ENCODE measurements at regions not wholly inside any gene's neighbourhood (a gene's known extent, or its start where the extent isn't known, plus 50 kb on each side); places are given as distances from the start of the nearest gene placed in this dataset.

GRCh38 chr6:141313986-141314385, 818.7 kb upstream of the GJE1 start:
- ChIA-PET POLR2A (no interaction called here), CTCF (no interaction called here)
- no peak for DNase-seq (ENCODE audit: extremely low spot score)
- TF ChIP-seq CTCF (IDR thresholded peaks at IDR 0.05; ENCODE audit: control extremely low read depth, extremely low read depth, low read depth, missing control alignments) = no peak

- no peak for TF ChIP-seq CTCF (IDR thresholded peaks at IDR 0.05; ENCODE audit: control extremely low read depth, extremely low read depth, low read depth, missing control alignments)
- ChIA-PET CTCF (interaction anchor here (0.9 to 1.2 kb wide), 2 partner anchors 251 to 255 kb away, joined by 3 read pairs; no protein-coding TSS in a partner anchor), POLR2A (no interaction called here)
- DNase-seq (ENCODE audit: extremely low spot score) = no peak
These were observed 823.4 kb upstream of the GJE1 start for GRCh38 chr6:141309295-141309694.

GRCh38 chr6:141307309-141307998, 825.3 kb upstream of the GJE1 start:
- ChIA-PET POLR2A (no interaction called here), CTCF (no interaction called here)
- TF ChIP-seq CTCF (IDR thresholded peaks at IDR 0.05; ENCODE audit: control extremely low read depth, extremely low read depth, low read depth, missing control alignments) = no peak
- no peak for DNase-seq (ENCODE audit: extremely low spot score)

- no peak for TF ChIP-seq CTCF (IDR thresholded peaks at IDR 0.05; ENCODE audit: control extremely low read depth, extremely low read depth, low read depth, missing control alignments)
- no peak for DNase-seq (ENCODE audit: extremely low spot score)
- CTCF ChIA-PET = interaction anchor here (1.1 kb wide), 1 partner anchor 11 kb away, joined by 3 read pairs; no protein-coding TSS in a partner anchor
- POLR2A ChIA-PET = no interaction called here
These were observed 828.8 kb upstream of the GJE1 start for GRCh38 chr6:141303907-141304306.

GRCh38 chr6:141301779-141302178, 830.9 kb upstream of the GJE1 start:
- TF ChIP-seq CTCF (IDR thresholded peaks at IDR 0.05; ENCODE audit: control extremely low read depth, extremely low read depth, low read depth, missing control alignments) = no peak
- no peak for DNase-seq (ENCODE audit: extremely low spot score)
- POLR2A ChIA-PET = no interaction called here
- CTCF ChIA-PET = no interaction called here

- no peak for TF ChIP-seq CTCF (IDR thresholded peaks at IDR 0.05; ENCODE audit: control extremely low read depth, extremely low read depth, low read depth, missing control alignments)
- ChIA-PET POLR2A (no interaction called here), CTCF (interaction anchor here (1.0 to 1.2 kb wide), 2 partner anchors 16 to 34 kb away, joined by 3 read pairs; no protein-coding TSS in a partner anchor)
- no peak for DNase-seq (ENCODE audit: extremely low spot score)
These were observed 841.6 kb upstream of the GJE1 start for GRCh38 chr6:141290941-141291721.
